ENCODE measurements at regions not wholly inside any gene's neighbourhood (a gene's known extent, or its start where the extent isn't known, plus 50 kb on each side); places are given as distances from the start of the nearest gene placed in this dataset.

DNA sequence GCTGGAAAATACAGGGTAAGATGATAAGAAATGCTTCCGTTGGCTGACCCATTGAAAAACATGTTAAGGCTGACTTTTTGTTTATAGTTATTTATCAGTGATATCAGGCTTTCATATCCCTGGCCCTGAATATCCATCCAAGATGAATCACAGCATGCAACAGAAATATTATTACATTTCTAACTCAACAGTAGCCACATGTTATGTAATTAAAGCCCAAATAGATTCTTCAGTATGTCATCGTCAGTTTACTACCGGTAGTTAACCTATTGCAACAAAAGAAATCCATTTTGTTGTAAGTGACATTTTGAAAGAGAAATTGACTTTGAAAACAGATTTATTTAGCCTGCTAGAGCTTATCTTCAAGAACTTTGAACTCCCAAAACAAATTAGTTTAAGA, 354.1 kb upstream of the CELF2 start:
- TF ChIP-seq, protein P1, sequence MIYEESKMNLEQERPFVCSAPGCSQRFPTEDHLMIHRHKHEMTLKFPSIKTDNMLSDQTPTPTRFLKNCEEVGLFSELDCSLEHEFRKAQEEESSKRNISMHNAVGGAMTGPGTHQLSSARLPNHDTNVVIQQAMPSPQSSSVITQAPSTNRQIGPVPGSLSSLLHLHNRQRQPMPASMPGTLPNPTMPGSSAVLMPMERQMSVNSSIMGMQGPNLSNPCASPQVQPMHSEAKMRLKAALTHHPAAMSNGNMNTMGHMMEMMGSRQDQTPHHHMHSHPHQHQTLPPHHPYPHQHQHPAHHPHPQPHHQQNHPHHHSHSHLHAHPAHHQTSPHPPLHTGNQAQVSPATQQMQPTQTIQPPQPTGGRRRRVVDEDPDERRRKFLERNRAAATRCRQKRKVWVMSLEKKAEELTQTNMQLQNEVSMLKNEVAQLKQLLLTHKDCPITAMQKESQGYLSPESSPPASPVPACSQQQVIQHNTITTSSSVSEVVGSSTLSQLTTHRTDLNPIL (CRISPR knock-in tag; IDR thresholded peaks at IDR 0.05; ENCODE audit: low read depth), result no peak
- TF ChIP-seq ISL1 (CRISPR knock-in tag; IDR thresholded peaks at IDR 0.05) (no peak), RARB (CRISPR knock-in tag; IDR thresholded peaks at IDR 0.05) (no peak), ZNF8 (CRISPR knock-in tag; IDR thresholded peaks at IDR 0.05) (no peak), PPARA (CRISPR knock-in tag; IDR thresholded peaks at IDR 0.05; ENCODE audit: borderline replicate concordance) (no peak), ZNF565 (CRISPR knock-in tag; conservative IDR thresholded peaks at IDR 0.05; ENCODE audit: low read depth) (no peak), ZC3H10 (CRISPR knock-in tag; IDR thresholded peaks at IDR 0.05) (no peak), BACH2 (CRISPR knock-in tag; IDR thresholded peaks at IDR 0.05; ENCODE audit: borderline replicate concordance) (no peak)
- TF ChIP-seq, protein P2, sequence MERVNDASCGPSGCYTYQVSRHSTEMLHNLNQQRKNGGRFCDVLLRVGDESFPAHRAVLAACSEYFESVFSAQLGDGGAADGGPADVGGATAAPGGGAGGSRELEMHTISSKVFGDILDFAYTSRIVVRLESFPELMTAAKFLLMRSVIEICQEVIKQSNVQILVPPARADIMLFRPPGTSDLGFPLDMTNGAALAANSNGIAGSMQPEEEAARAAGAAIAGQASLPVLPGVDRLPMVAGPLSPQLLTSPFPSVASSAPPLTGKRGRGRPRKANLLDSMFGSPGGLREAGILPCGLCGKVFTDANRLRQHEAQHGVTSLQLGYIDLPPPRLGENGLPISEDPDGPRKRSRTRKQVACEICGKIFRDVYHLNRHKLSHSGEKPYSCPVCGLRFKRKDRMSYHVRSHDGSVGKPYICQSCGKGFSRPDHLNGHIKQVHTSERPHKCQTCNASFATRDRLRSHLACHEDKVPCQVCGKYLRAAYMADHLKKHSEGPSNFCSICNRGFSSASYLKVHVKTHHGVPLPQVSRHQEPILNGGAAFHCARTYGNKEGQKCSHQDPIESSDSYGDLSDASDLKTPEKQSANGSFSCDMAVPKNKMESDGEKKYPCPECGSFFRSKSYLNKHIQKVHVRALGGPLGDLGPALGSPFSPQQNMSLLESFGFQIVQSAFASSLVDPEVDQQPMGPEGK (CRISPR knock-in tag; IDR thresholded peaks at IDR 0.05; ENCODE audit: borderline replicate concordance), result no peak
- TF ChIP-seq, protein P3, sequence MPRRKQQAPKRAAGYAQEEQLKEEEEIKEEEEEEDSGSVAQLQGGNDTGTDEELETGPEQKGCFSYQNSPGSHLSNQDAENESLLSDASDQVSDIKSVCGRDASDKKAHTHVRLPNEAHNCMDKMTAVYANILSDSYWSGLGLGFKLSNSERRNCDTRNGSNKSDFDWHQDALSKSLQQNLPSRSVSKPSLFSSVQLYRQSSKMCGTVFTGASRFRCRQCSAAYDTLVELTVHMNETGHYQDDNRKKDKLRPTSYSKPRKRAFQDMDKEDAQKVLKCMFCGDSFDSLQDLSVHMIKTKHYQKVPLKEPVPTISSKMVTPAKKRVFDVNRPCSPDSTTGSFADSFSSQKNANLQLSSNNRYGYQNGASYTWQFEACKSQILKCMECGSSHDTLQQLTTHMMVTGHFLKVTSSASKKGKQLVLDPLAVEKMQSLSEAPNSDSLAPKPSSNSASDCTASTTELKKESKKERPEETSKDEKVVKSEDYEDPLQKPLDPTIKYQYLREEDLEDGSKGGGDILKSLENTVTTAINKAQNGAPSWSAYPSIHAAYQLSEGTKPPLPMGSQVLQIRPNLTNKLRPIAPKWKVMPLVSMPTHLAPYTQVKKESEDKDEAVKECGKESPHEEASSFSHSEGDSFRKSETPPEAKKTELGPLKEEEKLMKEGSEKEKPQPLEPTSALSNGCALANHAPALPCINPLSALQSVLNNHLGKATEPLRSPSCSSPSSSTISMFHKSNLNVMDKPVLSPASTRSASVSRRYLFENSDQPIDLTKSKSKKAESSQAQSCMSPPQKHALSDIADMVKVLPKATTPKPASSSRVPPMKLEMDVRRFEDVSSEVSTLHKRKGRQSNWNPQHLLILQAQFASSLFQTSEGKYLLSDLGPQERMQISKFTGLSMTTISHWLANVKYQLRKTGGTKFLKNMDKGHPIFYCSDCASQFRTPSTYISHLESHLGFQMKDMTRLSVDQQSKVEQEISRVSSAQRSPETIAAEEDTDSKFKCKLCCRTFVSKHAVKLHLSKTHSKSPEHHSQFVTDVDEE (CRISPR knock-in tag; IDR thresholded peaks at IDR 0.05), result no peak
- no peak for ATAC-seq

DNA sequence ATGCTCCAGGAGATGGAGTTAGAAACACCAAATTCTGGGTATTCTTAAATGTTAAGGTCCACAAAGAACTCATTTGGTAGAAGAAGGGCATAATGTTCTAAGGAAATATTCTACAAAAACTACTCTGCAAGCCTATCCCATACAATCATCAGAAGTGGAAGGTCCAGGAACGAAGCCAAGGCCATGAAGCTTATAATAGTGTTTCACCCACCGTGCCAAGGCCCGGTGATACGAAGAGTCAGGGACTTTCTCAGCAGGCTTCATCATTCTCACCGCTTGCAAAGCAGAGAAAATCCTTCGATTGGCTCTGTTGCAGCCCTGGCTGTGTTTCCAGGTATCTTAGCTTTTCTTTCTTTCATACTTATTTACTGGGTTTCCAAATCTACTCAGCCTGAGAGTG, 351.9 kb upstream of the CELF2 start:
- ATAC-seq, result no peak
- no peak for TF ChIP-seq RARB (CRISPR knock-in tag; IDR thresholded peaks at IDR 0.05)
- no peak for TF ChIP-seq PPARA (CRISPR knock-in tag; IDR thresholded peaks at IDR 0.05; ENCODE audit: borderline replicate concordance)
- no peak for TF ChIP-seq OSR1 (CRISPR knock-in tag; IDR thresholded peaks at IDR 0.05)
- TF ChIP-seq, protein P3 (CRISPR knock-in tag; IDR thresholded peaks at IDR 0.05), result no peak
- no peak for TF ChIP-seq TCF4 (CRISPR knock-in tag; IDR thresholded peaks at IDR 0.05; ENCODE audit: borderline replicate concordance)
- no peak for TF ChIP-seq ZC3H10 (CRISPR knock-in tag; IDR thresholded peaks at IDR 0.05)
- no peak for TF ChIP-seq ARNTL (CRISPR knock-in tag; IDR thresholded peaks at IDR 0.05; ENCODE audit: borderline replicate concordance, low read depth)
- no peak for TF ChIP-seq BACH2 (CRISPR knock-in tag; IDR thresholded peaks at IDR 0.05; ENCODE audit: borderline replicate concordance)
- no peak for TF ChIP-seq ZNF565 (CRISPR knock-in tag; conservative IDR thresholded peaks at IDR 0.05; ENCODE audit: low read depth)
- TF ChIP-seq ZFP30 (CRISPR knock-in tag; IDR thresholded peaks at IDR 0.05), result no peak
- no peak for TF ChIP-seq CSDC2 (CRISPR knock-in tag; IDR thresholded peaks at IDR 0.05)
- no peak for TF ChIP-seq ZNF70 (CRISPR knock-in tag; IDR thresholded peaks at IDR 0.05)
- TF ChIP-seq, protein P4, sequence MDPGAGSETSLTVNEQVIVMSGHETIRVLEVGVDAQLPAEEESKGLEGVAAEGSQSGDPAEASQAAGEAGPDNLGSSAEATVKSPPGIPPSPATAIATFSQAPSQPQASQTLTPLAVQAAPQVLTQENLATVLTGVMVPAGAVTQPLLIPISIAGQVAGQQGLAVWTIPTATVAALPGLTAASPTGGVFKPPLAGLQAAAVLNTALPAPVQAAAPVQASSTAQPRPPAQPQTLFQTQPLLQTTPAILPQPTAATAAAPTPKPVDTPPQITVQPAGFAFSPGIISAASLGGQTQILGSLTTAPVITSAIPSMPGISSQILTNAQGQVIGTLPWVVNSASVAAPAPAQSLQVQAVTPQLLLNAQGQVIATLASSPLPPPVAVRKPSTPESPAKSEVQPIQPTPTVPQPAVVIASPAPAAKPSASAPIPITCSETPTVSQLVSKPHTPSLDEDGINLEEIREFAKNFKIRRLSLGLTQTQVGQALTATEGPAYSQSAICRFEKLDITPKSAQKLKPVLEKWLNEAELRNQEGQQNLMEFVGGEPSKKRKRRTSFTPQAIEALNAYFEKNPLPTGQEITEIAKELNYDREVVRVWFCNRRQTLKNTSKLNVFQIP (CRISPR knock-in tag; IDR thresholded peaks at IDR 0.05; ENCODE audit: borderline replicate concordance, low read depth), result no peak
- TF ChIP-seq, protein P2 (CRISPR knock-in tag; IDR thresholded peaks at IDR 0.05; ENCODE audit: borderline replicate concordance), result no peak
- no peak for TF ChIP-seq ISL1 (CRISPR knock-in tag; IDR thresholded peaks at IDR 0.05)
- TF ChIP-seq SNAI2 (CRISPR knock-in tag; IDR thresholded peaks at IDR 0.05), result no peak
- TF ChIP-seq ESRRG (CRISPR knock-in tag; IDR thresholded peaks at IDR 0.05), result no peak
- no peak for TF ChIP-seq GLIS3 (CRISPR knock-in tag; IDR thresholded peaks at IDR 0.05)
